IPS-18a (cell line): ENCODE measurements at regions not wholly inside any gene's neighbourhood (a gene's known extent, or its start where the extent isn't known, plus 50 kb on each side); places are given as distances from the start of the nearest gene placed in this dataset.

Experiments
- H3K27ac ChIP-seq: one replicate; pipeline ENCODE4 v1.5.1; 2013; ENCODE audit warnings: low read length
- H3K27me3 ChIP-seq: one replicate; pipeline ENCODE4 v1.6.1; 2013; ENCODE audit warnings: mild to moderate bottlenecking, low read length; ENCODE audit not compliant: control insufficient read depth, insufficient read depth
- H3K36me3 ChIP-seq: one replicate; pipeline ENCODE4 v1.6.1; 2013; ENCODE audit warnings: low read depth, low read length; ENCODE audit not compliant: control insufficient read depth
- H3K4me1 ChIP-seq: one replicate; pipeline ENCODE4 v1.6.1; 2013; ENCODE audit warnings: low read depth, low read length; ENCODE audit not compliant: control insufficient read depth
- H3K4me3 ChIP-seq: one replicate; pipeline ENCODE4 v1.5.1; 2013; ENCODE audit warnings: low read length
- H3K9ac ChIP-seq: one replicate; pipeline ENCODE4 v1.6.1; 2013; ENCODE audit warnings: mild to moderate bottlenecking, low read length, moderate library complexity
- H3K9me3 ChIP-seq: one replicate; pipeline ENCODE4 v1.6.1; 2013; ENCODE audit warnings: low read depth, low read length; ENCODE audit not compliant: control insufficient read depth

- no peaks in the 10 kb centered on the region for H3K9me3 ChIP-seq
- no peak overlapping the region for H3K4me3 ChIP-seq
- no peaks in the 10 kb centered on the region for H3K4me1 ChIP-seq
- no peaks in the 10 kb centered on the region for H3K36me3 ChIP-seq
- H3K9ac ChIP-seq, result no peak overlapping the region
- H3K27ac ChIP-seq, result no peak overlapping the region
- no peaks in the 10 kb centered on the region for H3K27me3 ChIP-seq
Measured at GRCh38 chr12:77308056-77308455, 242.7 kb upstream of the E2F7 start.

DNA sequence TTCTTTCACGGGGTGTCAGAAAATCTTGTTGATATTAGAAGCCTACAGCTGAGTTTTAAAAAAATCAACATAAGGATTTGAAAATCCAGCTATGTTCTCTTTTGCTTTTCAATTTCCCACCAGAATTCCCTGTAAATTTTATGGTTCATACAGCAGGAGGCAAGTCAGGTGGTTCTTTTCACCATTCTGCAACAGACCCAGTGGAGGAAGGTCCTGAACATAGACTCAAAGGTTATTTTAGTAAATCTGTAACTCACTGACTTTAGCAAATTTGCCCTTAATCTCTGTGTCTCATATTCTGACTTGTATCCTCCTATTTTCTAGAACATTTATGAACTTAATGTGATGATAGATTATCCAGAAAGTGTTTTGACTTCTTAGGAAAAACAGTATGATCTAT lies 235.4 kb upstream of the E2F7 start:
- Histone ChIP-seq H3K9me3 (no peaks in the 10 kb centered on the region), H3K27ac (no peak overlapping the region), H3K27me3 (no peaks in the 10 kb centered on the region), H3K4me1 (no peaks in the 10 kb centered on the region), H3K36me3 (no peaks in the 10 kb centered on the region), H3K4me3 (no peak overlapping the region), H3K9ac (no peak overlapping the region)

DNA sequence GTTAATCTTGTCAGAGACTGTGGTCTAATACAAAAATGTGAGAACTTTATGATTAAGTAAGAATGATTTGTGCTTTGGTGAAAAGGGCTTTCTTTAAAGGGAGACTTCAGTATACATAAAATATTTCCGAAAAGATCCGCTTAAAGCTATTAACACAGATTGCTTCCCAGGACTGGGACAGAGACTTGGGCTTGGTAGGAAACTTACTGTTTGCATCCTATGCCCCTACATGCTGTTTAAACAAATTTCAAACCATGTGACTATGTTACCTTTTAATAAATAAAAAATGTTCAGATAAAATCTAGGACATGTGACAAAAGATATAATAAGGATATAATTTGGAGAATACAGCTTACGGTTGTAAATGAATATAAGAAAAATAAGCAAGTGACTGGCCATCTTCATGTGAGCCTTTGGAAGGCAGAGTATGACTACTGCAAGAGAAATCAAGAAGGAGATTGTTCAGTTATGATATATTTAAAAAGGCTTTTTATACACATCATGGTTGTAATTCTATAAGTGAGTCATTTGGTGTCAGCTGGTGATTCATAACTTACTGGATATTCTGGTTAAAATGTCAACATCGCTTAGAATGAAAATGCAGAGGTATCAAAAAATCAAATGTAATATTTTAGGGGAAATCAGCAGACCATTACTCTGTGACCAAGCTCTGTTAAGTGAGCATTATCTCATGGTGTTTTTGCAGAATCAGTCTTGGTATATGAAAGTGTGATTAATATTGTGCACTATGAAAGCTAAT lies 234.7 kb upstream of the E2F7 start:
- no peaks in the 10 kb centered on the region for H3K27me3 ChIP-seq
- H3K4me3 ChIP-seq, result no peak overlapping the region
- H3K27ac ChIP-seq, result no peak overlapping the region
- no peaks in the 10 kb centered on the region for H3K9me3 ChIP-seq
- no peaks in the 10 kb centered on the region for H3K4me1 ChIP-seq
- H3K9ac ChIP-seq, result no peak overlapping the region
- H3K36me3 ChIP-seq, result no peaks in the 10 kb centered on the region

DNA sequence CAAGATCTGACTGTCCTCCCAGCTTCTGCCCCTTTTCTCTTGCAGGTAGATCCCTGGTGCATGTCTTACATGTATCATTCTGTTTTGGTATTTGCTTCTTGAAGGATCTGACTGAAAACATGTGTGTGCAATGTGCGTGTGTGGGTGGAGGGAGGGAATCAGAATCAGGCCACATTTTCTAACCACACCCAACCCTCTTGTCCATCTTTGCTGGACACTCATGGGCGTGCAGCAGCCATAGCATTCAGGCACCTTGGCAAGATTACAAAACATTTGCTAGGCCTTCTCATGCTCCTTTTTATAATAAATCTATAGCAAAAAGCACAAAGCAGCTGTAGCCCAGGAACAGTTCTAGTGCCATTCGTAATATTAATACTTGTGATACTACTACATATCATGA lies 233.6 kb upstream of the E2F7 start:
- Histone ChIP-seq H3K27ac (no peak overlapping the region), H3K4me3 (no peak overlapping the region), H3K4me1 (no peaks in the 10 kb centered on the region), H3K36me3 (no peaks in the 10 kb centered on the region), H3K9ac (no peak overlapping the region), H3K27me3 (no peaks in the 10 kb centered on the region), H3K9me3 (no peaks in the 10 kb centered on the region)

DNA sequence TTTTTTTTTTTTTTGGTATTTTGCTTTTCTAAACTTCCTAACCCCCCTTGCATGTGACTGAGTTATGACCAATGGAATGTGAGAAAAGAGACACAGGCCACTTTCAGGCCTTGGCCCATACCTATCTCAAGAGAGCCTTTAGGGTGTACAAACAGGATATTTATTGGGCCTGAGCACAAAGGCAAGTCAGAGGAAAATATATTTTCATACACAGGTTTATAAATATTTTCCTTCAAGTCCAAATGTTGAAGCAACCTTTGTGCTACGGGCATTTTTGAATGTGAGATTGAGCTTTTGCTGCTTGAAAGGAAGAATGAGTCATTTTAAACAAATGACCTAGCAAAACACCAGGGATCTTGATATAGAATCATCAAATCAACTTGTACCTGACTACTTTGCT lies 228.6 kb upstream of the E2F7 start:
- Histone ChIP-seq H3K9me3 (no peaks in the 10 kb centered on the region), H3K9ac (no peak overlapping the region), H3K4me3 (no peak overlapping the region), H3K4me1 (no peaks in the 10 kb centered on the region), H3K27me3 (no peaks in the 10 kb centered on the region), H3K36me3 (no peaks in the 10 kb centered on the region), H3K27ac (no peak overlapping the region)

DNA sequence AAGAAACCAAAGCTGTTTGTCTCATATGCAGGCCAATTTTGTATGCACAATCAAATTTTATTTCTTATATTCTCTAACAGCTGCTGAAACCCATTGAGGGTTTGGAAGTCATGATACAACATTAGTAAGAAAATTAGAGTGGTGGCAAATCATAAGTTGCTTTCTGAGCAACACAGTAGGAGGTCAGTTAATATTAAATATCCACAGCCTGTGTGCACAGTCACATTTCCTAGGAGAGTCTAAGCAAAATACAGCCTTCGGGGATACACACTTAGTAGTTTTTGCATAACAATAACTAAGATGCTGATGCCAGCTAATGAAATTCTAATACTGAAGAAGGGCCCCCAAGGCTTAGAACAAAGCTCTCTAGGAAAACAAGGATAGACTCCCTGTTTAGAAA lies 209.6 kb upstream of the E2F7 start:
- Histone ChIP-seq H3K4me3 (no peak overlapping the region), H3K27me3 (no peaks in the 10 kb centered on the region), H3K9me3 (no peaks in the 10 kb centered on the region), H3K9ac (no peak overlapping the region), H3K27ac (no peak overlapping the region), H3K36me3 (no peaks in the 10 kb centered on the region), H3K4me1 (peaks cover 10% of the 10 kb centered on the region)

- H3K4me1 ChIP-seq, result peaks cover 16% of the 10 kb centered on the region
- no peaks in the 10 kb centered on the region for H3K27me3 ChIP-seq
- H3K27ac ChIP-seq, result no peak overlapping the region
- no peak overlapping the region for H3K4me3 ChIP-seq
- no peak overlapping the region for H3K9ac ChIP-seq
- H3K9me3 ChIP-seq, result no peaks in the 10 kb centered on the region
- H3K36me3 ChIP-seq, result no peaks in the 10 kb centered on the region
Measured at GRCh38 chr12:77273898-77274297, 208.5 kb upstream of the E2F7 start.

DNA sequence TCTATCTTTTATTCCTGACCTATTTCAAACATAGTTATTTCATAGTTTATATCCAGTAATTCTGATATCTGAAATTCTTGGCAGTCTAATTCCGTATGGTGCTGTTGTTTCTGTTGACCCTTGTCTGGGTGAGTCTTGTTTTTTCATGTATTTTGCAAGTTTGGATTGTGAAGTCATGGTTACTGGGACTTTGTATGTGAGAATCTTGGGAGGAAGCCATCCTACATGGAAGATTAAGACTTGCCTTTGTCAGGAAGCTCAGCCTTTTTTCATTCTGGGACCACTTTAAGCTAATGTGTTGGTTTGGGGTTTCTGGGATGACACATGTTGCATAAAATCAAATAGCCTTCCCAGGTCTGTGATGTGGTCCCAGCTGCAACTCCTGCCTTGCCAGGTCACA lies 191.6 kb upstream of the E2F7 start:
- Histone ChIP-seq H3K9me3 (no peaks in the 10 kb centered on the region), H3K27ac (no peak overlapping the region), H3K4me1 (no peaks in the 10 kb centered on the region), H3K4me3 (no peak overlapping the region), H3K9ac (no peak overlapping the region), H3K36me3 (no peaks in the 10 kb centered on the region), H3K27me3 (no peaks in the 10 kb centered on the region)

GRCh38 chr12:77253321-77253720 lies 188.0 kb upstream of the E2F7 start:
- no peaks in the 10 kb centered on the region for H3K9me3 ChIP-seq
- H3K36me3 ChIP-seq, result no peaks in the 10 kb centered on the region
- H3K27me3 ChIP-seq, result no peaks in the 10 kb centered on the region
- H3K4me1 ChIP-seq, result no peaks in the 10 kb centered on the region
- no peak overlapping the region for H3K4me3 ChIP-seq
- no peak overlapping the region for H3K9ac ChIP-seq
- H3K27ac ChIP-seq, result no peak overlapping the region

DNA sequence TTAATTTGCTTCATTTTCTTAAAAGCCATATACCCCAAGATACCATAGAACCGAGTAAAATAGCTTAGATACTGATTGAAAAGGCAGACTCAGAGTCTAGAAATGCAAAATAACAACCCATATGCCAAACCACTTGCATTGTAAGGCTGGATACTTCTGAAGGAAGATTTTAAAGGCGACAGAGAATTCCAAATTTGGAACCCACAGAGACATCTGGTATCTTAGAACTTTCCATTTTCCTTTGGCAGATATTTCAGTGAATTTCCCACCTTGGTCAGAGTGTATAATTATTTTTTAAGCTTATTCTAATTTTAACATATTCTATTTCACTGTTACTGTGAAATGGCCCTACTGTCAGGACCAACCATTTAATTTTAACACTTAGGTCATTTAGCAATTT lies 186.4 kb upstream of the E2F7 start:
- no peak overlapping the region for H3K4me3 ChIP-seq
- H3K27ac ChIP-seq, result no peak overlapping the region
- no peaks in the 10 kb centered on the region for H3K36me3 ChIP-seq
- H3K9ac ChIP-seq, result no peak overlapping the region
- no peaks in the 10 kb centered on the region for H3K4me1 ChIP-seq
- no peaks in the 10 kb centered on the region for H3K27me3 ChIP-seq
- no peaks in the 10 kb centered on the region for H3K9me3 ChIP-seq

DNA sequence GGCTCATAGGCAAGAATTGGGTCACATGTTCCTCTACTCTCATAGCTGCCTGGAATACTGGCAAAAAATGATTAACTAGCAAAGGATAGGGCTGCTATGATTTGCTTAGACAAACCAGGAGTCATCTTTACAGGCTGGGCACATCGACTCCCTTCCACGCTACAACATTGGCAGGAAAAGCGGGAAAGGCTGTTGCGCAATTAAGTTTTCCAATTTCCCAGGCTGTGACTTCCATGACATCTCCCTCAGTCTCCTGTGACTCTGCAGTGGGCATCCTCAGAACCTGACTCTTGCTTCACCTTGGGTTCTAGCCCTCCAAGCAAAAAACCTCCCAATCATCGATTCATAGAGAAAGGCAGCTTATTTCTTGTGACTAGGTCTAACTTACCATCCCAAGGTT lies 184.5 kb upstream of the E2F7 start:
- Histone ChIP-seq H3K27me3 (no peaks in the 10 kb centered on the region), H3K9ac (no peak overlapping the region), H3K9me3 (no peaks in the 10 kb centered on the region), H3K4me3 (no peak overlapping the region), H3K27ac (no peak overlapping the region), H3K4me1 (no peaks in the 10 kb centered on the region), H3K36me3 (no peaks in the 10 kb centered on the region)

- Histone ChIP-seq H3K27ac (no peak overlapping the region), H3K36me3 (no peaks in the 10 kb centered on the region)
Measured at GRCh38 chr12:77248036-77248435, 182.7 kb upstream of the E2F7 start.

More at GRCh38 chr12:77248036-77248435, 182.7 kb upstream of the E2F7 start:
- H3K9me3 ChIP-seq, result no peaks in the 10 kb centered on the region
- no peaks in the 10 kb centered on the region for H3K27me3 ChIP-seq
- no peak overlapping the region for H3K4me3 ChIP-seq
- H3K4me1 ChIP-seq, result no peaks in the 10 kb centered on the region
- no peak overlapping the region for H3K9ac ChIP-seq
